Duodenal mucosa (tissue), 2 donors: ENCODE measurements at regions not wholly inside any gene's neighbourhood (a gene's known extent, or its start where the extent isn't known, plus 50 kb on each side); places are given as distances from the start of the nearest gene placed in this dataset.

ENCODE experiments used
- H3K27ac ChIP-seq: one replicate; pipeline ENCODE4 v1.7.0; 2013; ENCODE audit warnings: low read depth, low read length
- H3K27me3 ChIP-seq, 2 donors: one replicate each; pipeline ENCODE4 v1.7.0; 2013; ENCODE audit warnings: low read length in 2 of 2, control low read depth in 1 of 2; ENCODE audit not compliant: insufficient read depth in 2 of 2, control insufficient read depth in 1 of 2
- H3K36me3 ChIP-seq, 2 donors: one replicate each; pipeline ENCODE4 v1.7.0; 2013; ENCODE audit warnings: low read length in 2 of 2, control low read depth in 1 of 2; ENCODE audit not compliant: insufficient read depth in 2 of 2, control insufficient read depth in 1 of 2
- H3K4me1 ChIP-seq, 2 donors: one replicate each; pipeline ENCODE4 v1.7.0; 2013; ENCODE audit warnings: low read length in 2 of 2, control low read depth in 1 of 2; ENCODE audit not compliant: insufficient read depth in 2 of 2, control insufficient read depth in 1 of 2
- H3K4me3 ChIP-seq, 2 donors: one replicate each; pipeline ENCODE4 v1.7.0; 2013; ENCODE audit warnings: low read length in 2 of 2, low read depth in 1 of 2
- H3K9ac ChIP-seq, 2 donors: one replicate each; pipeline ENCODE4 v1.7.0; 2013; ENCODE audit warnings: low read length in 2 of 2, low read depth in 1 of 2
- H3K9me3 ChIP-seq, 2 donors: one replicate each; pipeline ENCODE4 v1.7.0; 2013; ENCODE audit warnings: low read length in 2 of 2, control low read depth in 1 of 2; ENCODE audit not compliant: control insufficient read depth in 1 of 2

GRCh38 chr1:59116920-59117542 lies 179.9 kb upstream of the FGGY start:
- no peak overlapping the region for H3K4me3 ChIP-seq

DNA sequence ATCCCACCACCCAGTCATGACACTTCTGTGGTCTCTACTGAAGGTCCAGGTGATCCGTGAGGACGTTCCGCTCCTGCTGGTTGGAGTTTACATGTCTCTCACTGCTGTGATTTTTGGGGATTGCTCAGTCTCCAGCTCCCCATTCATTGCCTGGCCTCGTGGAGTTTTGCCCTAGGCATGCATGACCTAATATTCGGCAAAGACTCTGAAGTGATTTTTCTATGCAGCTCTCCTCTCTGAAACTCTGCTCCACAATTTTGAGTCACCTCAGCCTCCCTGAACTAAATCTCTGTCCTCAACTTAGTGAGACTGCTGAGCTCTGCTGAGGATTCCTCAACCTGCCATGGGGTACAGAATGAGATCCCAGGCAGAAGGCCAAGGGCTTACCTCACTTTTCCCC lies 174.4 kb upstream of the FGGY start:
- no peak overlapping the region for H3K9ac ChIP-seq
- no peak overlapping the region for H3K27ac ChIP-seq
- H3K27me3 ChIP-seq, result no peaks in the 10 kb centered on the region
- no peaks in the 10 kb centered on the region for H3K9me3 ChIP-seq
- H3K4me1 ChIP-seq, result no peaks in the 10 kb centered on the region
- no peaks in the 10 kb centered on the region for H3K36me3 ChIP-seq
- no peak overlapping the region for H3K4me3 ChIP-seq

More at GRCh38 chr1:59116920-59117542, 179.9 kb upstream of the FGGY start:
- peaks cover 0 to 4% of the 10 kb centered on the region in 2 donors for H3K27me3 ChIP-seq
- H3K9me3 ChIP-seq, result no peaks in the 10 kb centered on the region
- no peaks in the 10 kb centered on the region for H3K36me3 ChIP-seq
- no peaks in the 10 kb centered on the region for H3K4me1 ChIP-seq
- H3K27ac ChIP-seq, result no peak overlapping the region
- no peak overlapping the region for H3K9ac ChIP-seq

GRCh38 chr1:59123081-59123681 lies 173.7 kb upstream of the FGGY start:
- Histone ChIP-seq H3K9me3 (no peaks in the 10 kb centered on the region), H3K36me3 (no peaks in the 10 kb centered on the region), H3K9ac (no peak overlapping the region), H3K27me3 (no peaks in the 10 kb centered on the region), H3K27ac (no peak overlapping the region), H3K4me1 (no peaks in the 10 kb centered on the region), H3K4me3 (no peak overlapping the region)

DNA sequence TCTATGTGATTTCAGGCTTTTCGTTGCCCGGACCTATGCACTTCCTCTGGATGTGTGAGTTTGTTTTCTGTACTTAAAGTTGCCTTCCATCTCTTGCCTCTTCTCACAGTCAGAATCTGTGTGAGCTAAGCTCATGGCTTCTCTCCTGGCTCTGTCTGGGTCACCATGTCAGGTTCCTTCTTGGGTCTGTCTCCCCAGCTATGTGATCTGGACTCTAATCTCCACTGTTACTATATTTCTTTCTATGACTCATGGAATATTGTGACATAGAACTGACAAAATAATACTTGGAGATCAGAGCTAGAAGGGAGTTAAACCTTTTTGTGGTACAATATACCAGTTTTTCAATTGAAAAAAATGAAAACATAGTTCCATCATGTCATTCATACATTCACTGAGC lies 172.7 kb upstream of the FGGY start:
- Histone ChIP-seq H3K4me3 (no peak overlapping the region), H3K9me3 (no peaks in the 10 kb centered on the region), H3K4me1 (no peaks in the 10 kb centered on the region), H3K27ac (no peak overlapping the region), H3K9ac (no peak overlapping the region), H3K36me3 (no peaks in the 10 kb centered on the region), H3K27me3 (no peaks in the 10 kb centered on the region)

GRCh38 chr1:59125154-59125553 lies 171.7 kb upstream of the FGGY start:
- H3K27ac ChIP-seq, result no peak overlapping the region
- no peaks in the 10 kb centered on the region for H3K36me3 ChIP-seq
- no peaks in the 10 kb centered on the region for H3K27me3 ChIP-seq
- no peaks in the 10 kb centered on the region for H3K4me1 ChIP-seq
- no peak overlapping the region for H3K4me3 ChIP-seq
- H3K9me3 ChIP-seq, result no peaks in the 10 kb centered on the region
- H3K9ac ChIP-seq, result no peak overlapping the region

DNA sequence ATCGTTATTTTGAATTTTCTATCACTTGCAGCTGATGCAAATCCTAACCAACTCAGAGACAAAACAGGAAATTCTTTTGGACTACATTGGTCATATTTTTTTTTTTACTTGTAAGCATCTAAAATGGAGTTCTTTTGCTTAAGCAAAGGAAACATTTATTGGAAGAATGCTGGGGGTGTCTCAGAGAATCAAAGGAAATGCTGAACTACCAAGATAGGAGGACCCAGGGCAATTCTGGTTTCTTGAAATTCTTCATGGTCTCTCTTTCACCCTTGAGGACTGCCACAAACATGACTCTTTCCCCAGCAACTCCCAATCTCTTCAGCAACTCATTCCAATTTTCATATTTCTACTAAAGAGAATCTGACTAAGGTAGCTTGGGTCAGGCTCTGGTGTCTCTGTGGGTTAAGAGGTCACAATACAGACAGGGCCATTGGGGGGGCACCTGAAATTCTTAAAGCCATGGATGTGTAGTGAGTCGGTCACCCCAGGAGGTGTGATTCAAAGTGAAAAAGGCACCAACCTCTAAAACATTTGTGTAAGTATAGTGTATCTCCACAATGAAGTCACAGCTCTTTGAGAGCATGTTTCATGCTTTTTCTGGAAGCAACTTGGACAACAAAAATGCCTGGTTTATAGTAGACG lies 171.1 kb upstream of the FGGY start:
- Histone ChIP-seq H3K27me3 (no peaks in the 10 kb centered on the region), H3K9me3 (no peaks in the 10 kb centered on the region), H3K27ac (no peak overlapping the region), H3K9ac (no peak overlapping the region), H3K4me1 (no peaks in the 10 kb centered on the region), H3K4me3 (no peak overlapping the region), H3K36me3 (no peaks in the 10 kb centered on the region)

DNA sequence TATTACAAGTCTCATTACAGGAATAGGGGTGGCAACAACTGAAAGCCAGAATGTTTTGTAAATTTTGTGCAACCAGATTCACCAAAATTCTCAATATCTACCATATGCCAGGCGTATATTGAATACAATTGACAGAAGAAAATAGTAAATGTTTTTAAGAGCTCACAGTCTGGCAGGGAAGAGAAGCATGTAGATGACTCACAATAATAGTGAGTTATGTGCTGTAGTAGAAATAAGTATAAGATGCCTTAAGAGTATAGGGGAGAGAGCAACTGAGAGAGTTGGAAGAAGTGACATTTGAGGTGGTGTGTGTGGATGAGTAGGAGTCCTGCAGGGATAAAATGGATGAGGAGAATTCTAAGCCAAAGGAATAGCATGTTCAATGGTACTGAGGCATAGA lies 170.5 kb upstream of the FGGY start:
- no peak overlapping the region for H3K9ac ChIP-seq
- H3K4me3 ChIP-seq, result no peak overlapping the region
- H3K4me1 ChIP-seq, result no peaks in the 10 kb centered on the region
- no peak overlapping the region for H3K27ac ChIP-seq
- no peaks in the 10 kb centered on the region for H3K27me3 ChIP-seq
- H3K9me3 ChIP-seq, result no peaks in the 10 kb centered on the region
- no peaks in the 10 kb centered on the region for H3K36me3 ChIP-seq

- no peaks in the 10 kb centered on the region for H3K36me3 ChIP-seq
- no peak overlapping the region for H3K4me3 ChIP-seq
- no peaks in the 10 kb centered on the region for H3K9me3 ChIP-seq
- no peak overlapping the region for H3K9ac ChIP-seq
- no peak overlapping the region for H3K27ac ChIP-seq
- no peaks in the 10 kb centered on the region for H3K4me1 ChIP-seq
- H3K27me3 ChIP-seq, result no peaks in the 10 kb centered on the region
These were observed 168.6 kb upstream of the FGGY start for GRCh38 chr1:59128239-59128736.

DNA sequence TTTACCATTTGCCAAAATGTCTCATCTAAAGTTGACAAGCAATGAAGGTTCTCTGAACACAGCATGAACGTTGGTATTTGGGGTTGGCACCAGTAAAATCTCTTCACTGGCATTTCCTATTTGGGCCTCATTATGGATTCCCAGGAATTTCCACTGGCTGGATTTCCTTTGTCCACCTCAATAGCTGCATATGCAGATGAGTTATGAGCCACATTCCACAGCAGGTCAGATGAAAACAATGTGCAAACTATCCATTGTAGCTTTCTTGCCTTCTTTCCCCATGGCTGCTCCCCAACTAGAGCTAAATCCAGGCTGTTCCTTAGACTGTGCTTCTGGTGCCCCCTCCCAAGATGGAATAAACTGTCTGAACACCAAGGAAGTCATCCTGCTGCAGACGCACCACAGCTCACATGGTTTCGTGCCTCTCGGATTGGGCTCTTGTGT lies 168.1 kb upstream of the FGGY start:
- no peaks in the 10 kb centered on the region for H3K36me3 ChIP-seq
- H3K4me1 ChIP-seq, result no peaks in the 10 kb centered on the region
- no peak overlapping the region for H3K4me3 ChIP-seq
- no peak overlapping the region for H3K9ac ChIP-seq
- no peaks in the 10 kb centered on the region for H3K27me3 ChIP-seq
- H3K9me3 ChIP-seq, result no peaks in the 10 kb centered on the region
- H3K27ac ChIP-seq, result no peak overlapping the region

GRCh38 chr1:59132295-59132694 lies 164.6 kb upstream of the FGGY start:
- H3K9ac ChIP-seq, result no peak overlapping the region
- H3K9me3 ChIP-seq, result no peaks in the 10 kb centered on the region
- H3K4me3 ChIP-seq, result no peak overlapping the region
- no peaks in the 10 kb centered on the region for H3K36me3 ChIP-seq
- no peaks in the 10 kb centered on the region for H3K4me1 ChIP-seq
- H3K27ac ChIP-seq, result no peak overlapping the region
- H3K27me3 ChIP-seq, result no peaks in the 10 kb centered on the region
